Loucy (cell line): ENCODE measurements at regions not wholly inside any gene's neighbourhood (a gene's known extent, or its start where the extent isn't known, plus 50 kb on each side); places are given as distances from the start of the nearest gene placed in this dataset.

Source experiments
- EZH2phosphoT487 ChIP-seq: fragments of 200-600 bp; IDR thresholded peaks from 2 replicates; pipeline ENCODE4 v1.6.1; 2018; ENCODE audit warnings: antibody characterized with exemption, mild to moderate bottlenecking, moderate library complexity, borderline replicate concordance
- TF ChIP-seq, protein P1 (sequence below): fragments of 200-600 bp; sonication (generic); conservative IDR thresholded peaks from 2 replicates; pipeline ENCODE4 v1.5.1; 2014; ENCODE audit warnings: mild to moderate bottlenecking, antibody characterized with exemption, low read length

DNA sequence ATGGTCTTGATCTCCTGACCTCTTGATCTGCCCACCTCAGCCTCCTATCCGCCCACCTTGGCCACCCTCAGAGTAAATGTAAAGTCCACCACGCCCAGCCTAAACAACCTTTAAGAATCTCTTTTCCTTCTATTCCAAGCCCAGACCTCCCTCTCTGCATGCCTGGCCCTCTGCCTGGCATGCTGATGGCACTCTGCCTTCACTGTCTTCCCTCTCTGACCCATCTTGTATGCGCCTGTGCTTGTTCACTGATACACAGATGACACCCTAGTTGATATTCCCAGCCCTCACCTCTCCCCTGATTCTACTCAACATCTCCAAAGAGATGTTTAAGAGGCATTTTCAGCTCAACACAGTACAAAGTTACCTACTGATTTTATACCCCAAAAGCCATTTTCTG lies 466.8 kb upstream of the MEX3C start:
- TF ChIP-seq, protein P1, sequence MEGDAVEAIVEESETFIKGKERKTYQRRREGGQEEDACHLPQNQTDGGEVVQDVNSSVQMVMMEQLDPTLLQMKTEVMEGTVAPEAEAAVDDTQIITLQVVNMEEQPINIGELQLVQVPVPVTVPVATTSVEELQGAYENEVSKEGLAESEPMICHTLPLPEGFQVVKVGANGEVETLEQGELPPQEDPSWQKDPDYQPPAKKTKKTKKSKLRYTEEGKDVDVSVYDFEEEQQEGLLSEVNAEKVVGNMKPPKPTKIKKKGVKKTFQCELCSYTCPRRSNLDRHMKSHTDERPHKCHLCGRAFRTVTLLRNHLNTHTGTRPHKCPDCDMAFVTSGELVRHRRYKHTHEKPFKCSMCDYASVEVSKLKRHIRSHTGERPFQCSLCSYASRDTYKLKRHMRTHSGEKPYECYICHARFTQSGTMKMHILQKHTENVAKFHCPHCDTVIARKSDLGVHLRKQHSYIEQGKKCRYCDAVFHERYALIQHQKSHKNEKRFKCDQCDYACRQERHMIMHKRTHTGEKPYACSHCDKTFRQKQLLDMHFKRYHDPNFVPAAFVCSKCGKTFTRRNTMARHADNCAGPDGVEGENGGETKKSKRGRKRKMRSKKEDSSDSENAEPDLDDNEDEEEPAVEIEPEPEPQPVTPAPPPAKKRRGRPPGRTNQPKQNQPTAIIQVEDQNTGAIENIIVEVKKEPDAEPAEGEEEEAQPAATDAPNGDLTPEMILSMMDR = no peak
- no peak for TF ChIP-seq EZH2phosphoT487
